Stomach (tissue), 4 donors: ENCODE measurements at regions not wholly inside any gene's neighbourhood (a gene's known extent, or its start where the extent isn't known, plus 50 kb on each side); places are given as distances from the start of the nearest gene placed in this dataset.

Experiments used
- POLR2A ChIP-seq, 4 donors: fragments of 450-650 bp; IDR thresholded peaks; one replicate each; pipeline ENCODE4 v1.6.1; 2016; ENCODE audit warnings: antibody characterized with exemption in 4 of 4, control low read depth in 2 of 4, mild to moderate bottlenecking in 1 of 4, moderate library complexity in 1 of 4
- TF ChIP-seq, protein P1 (sequence below), 7 experiments: fragments of 450-650 bp in 4 of 7; fragments of 200-600 bp in 3 of 7; sonication (generic) in 3 of 7; IDR thresholded peaks; one replicate each; pipeline ENCODE4 v1.5.1; 2016 to 2019; ENCODE audit warnings: antibody characterized with exemption in 7 of 7, control low read depth in 2 of 7, mild to moderate bottlenecking in 1 of 7

DNA sequence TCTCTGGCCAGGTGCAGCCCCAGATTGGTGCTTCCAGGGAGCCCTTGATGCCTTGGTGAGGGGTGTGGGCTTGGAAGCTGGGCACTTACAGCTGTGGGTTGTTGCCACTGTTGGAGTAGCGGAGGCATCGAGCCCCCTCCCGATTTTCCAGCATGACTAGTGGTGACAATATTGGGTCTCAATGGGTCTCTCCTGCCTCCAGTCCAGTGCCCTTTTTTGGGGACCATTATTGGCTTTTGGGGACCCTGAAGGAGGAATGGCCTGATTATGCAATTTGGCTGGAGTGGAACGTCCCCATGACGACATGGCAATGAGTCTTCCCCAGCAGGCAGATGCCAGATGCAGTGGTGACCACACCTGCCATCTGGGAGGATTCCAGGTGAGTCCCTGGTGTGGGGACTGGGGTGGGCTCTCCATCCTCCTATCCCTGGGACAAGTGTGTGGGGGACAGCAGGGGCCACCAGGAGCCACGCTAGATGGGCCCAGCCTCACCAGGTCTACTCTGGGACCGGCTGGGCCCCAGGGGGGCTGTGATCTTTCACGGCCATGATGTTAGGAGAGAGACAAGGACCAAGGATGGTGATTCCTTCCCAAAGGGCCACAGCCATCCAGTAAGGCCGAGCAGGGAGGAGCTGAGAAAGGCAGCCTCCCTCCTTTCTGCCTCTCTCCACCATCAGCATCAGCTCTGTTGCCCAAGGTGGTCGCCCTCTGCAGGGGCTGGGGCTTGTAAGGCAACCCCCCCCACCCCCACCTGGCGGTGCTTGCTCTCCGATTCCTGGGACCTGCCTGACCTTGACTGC, 196.8 kb downstream of the GOLGA6L6 start:
- TF ChIP-seq, protein P1, sequence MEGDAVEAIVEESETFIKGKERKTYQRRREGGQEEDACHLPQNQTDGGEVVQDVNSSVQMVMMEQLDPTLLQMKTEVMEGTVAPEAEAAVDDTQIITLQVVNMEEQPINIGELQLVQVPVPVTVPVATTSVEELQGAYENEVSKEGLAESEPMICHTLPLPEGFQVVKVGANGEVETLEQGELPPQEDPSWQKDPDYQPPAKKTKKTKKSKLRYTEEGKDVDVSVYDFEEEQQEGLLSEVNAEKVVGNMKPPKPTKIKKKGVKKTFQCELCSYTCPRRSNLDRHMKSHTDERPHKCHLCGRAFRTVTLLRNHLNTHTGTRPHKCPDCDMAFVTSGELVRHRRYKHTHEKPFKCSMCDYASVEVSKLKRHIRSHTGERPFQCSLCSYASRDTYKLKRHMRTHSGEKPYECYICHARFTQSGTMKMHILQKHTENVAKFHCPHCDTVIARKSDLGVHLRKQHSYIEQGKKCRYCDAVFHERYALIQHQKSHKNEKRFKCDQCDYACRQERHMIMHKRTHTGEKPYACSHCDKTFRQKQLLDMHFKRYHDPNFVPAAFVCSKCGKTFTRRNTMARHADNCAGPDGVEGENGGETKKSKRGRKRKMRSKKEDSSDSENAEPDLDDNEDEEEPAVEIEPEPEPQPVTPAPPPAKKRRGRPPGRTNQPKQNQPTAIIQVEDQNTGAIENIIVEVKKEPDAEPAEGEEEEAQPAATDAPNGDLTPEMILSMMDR (IDR thresholded peaks at IDR 0.05): peak in 1 of 7 experiments; percentile 8
- no peak for TF ChIP-seq POLR2A (IDR thresholded peaks at IDR 0.05)
